IMR-90 (cell line): ENCODE measurements at regions not wholly inside any gene's neighbourhood (a gene's known extent, or its start where the extent isn't known, plus 50 kb on each side); places are given as distances from the start of the nearest gene placed in this dataset.

Experiments
- ATAC-seq: fragments of 200-7000 bp; cut with Tn5 transposase; 2 replicates; pipeline ENCODE4 v1.9.1; 2020; ENCODE audit warnings: low read depth, mild to moderate bottlenecking, moderate library complexity
- BruUV-seq: library from RNA; stranded (reverse); fragments of 400-500 nt; replicated peaks from 2 replicates; lab custom pipeline; 2021; lab: Mats Ljungman, UMichigan
- CTCF ChIA-PET: fragments of 300-600 bp; formaldehyde crosslinking; extraction: SDS; loops from one replicate; lab custom pipeline; 2021; ENCODE audit warnings: antibody characterized with exemption; lab: Yijun Ruan, JAX
- POLR2A ChIA-PET: fragments of 300-600 bp; sonication (Branson Sonifier 250); formaldehyde crosslinking; loops from one replicate; lab custom pipeline; 2022; ENCODE audit warnings: antibody characterized with exemption; ENCODE audit not compliant: unreplicated experiment; lab: Charles Lee
- DNase-seq: peaks from one replicate; pipeline ENCODE4 v3.0.0; 2013
- H2AFZ ChIP-seq: replicated peaks from 2 replicates; pipeline ENCODE3; 2013; ENCODE audit warnings: low read length, mild to moderate bottlenecking; ENCODE audit not compliant: poor library complexity
- H2AK5ac ChIP-seq: 2 replicates; pipeline ENCODE4 v1.6.1; 2013; ENCODE audit warnings: low read depth, low read length, inconsistent platforms
- H2AK9ac ChIP-seq: replicated peaks from 2 replicates; pipeline ENCODE3; 2013; ENCODE audit warnings: mild to moderate bottlenecking, low read depth, low read length, moderate library complexity; ENCODE audit not compliant: poor library complexity
- H2BK120ac ChIP-seq: 2 replicates; pipeline ENCODE4 v1.6.1; 2013; ENCODE audit warnings: low read depth, low read length, inconsistent platforms
- H2BK15ac ChIP-seq: 3 replicates; pipeline ENCODE4 v1.6.1; 2013; ENCODE audit warnings: low read depth, low read length, inconsistent platforms
- H2BK20ac ChIP-seq: 2 replicates; pipeline ENCODE4 v1.6.1; 2013; ENCODE audit warnings: low read depth, mild to moderate bottlenecking, inconsistent platforms, low read length, moderate library complexity
- H2BK5ac ChIP-seq: 2 replicates; pipeline ENCODE4 v1.6.1; 2013; ENCODE audit warnings: mild to moderate bottlenecking, low read depth, low read length, inconsistent platforms; ENCODE audit not compliant: poor library complexity, severe bottlenecking
- H3K14ac ChIP-seq: replicated peaks from 2 replicates; pipeline ENCODE4 v1.6.1; 2013; ENCODE audit warnings: low read depth, low read length, inconsistent platforms
- H3K18ac ChIP-seq: 2 replicates; pipeline ENCODE4 v1.6.1; 2013; ENCODE audit warnings: low read depth, low read length, control low read depth
- H3K23ac ChIP-seq: 2 replicates; pipeline ENCODE4 v1.6.1; 2013; ENCODE audit warnings: low read depth, low read length, inconsistent platforms
- H3K27ac ChIP-seq: 2 replicates; pipeline ENCODE4 v1.5.1; 2013; ENCODE audit warnings: mild to moderate bottlenecking, control low read depth, low read length; ENCODE audit not compliant: insufficient read depth
- H3K27me3 ChIP-seq: 2 replicates; pipeline ENCODE4 v1.6.1; 2013; ENCODE audit warnings: low read length; ENCODE audit not compliant: control insufficient read depth, insufficient read depth
- H3K36me3 ChIP-seq: 2 replicates; pipeline ENCODE4 v1.6.1; 2013; ENCODE audit warnings: low read length, mixed read lengths; ENCODE audit not compliant: control insufficient read depth, insufficient read depth
- H3K4ac ChIP-seq: 2 replicates; pipeline ENCODE4 v1.6.1; 2013; ENCODE audit warnings: low read depth, low read length, inconsistent platforms
- H3K4me1 ChIP-seq: 2 replicates; pipeline ENCODE4 v1.6.1; 2013; ENCODE audit warnings: low read length, mixed read lengths; ENCODE audit not compliant: control insufficient read depth, insufficient read depth
- H3K4me2 ChIP-seq: 2 replicates; pipeline ENCODE4 v1.6.1; 2013; ENCODE audit warnings: low read depth, mild to moderate bottlenecking, control low read depth, low read length, moderate library complexity
- H3K4me3 ChIP-seq: 2 replicates; pipeline ENCODE4 v1.5.1; 2013; ENCODE audit warnings: low read depth, mild to moderate bottlenecking, control low read depth, low read length, moderate library complexity; ENCODE audit not compliant: insufficient read depth
- H3K56ac ChIP-seq: 2 replicates; pipeline ENCODE4 v1.6.1; 2013; ENCODE audit warnings: low read length, inconsistent platforms; ENCODE audit not compliant: insufficient read depth; ENCODE audit errors: extremely low read depth
- H3K79me1 ChIP-seq, 2 experiments: 2 replicates each; pipeline ENCODE4 v1.6.1; 2013; ENCODE audit warnings: low read length in 2 of 2, inconsistent platforms in 1 of 2, low read depth in 1 of 2
- H3K9ac ChIP-seq: 2 replicates; pipeline ENCODE4 v1.6.1; 2013; ENCODE audit warnings: low read depth, low read length, control low read depth
- H3K9me1 ChIP-seq: 2 replicates; pipeline ENCODE4 v1.6.1; 2013; ENCODE audit warnings: low read length, inconsistent platforms; ENCODE audit not compliant: insufficient read depth
- H3K9me3 ChIP-seq: 2 replicates; pipeline ENCODE4 v1.6.1; 2013; ENCODE audit warnings: low read length; ENCODE audit not compliant: control insufficient read depth, insufficient read depth
- H4K20me1 ChIP-seq: 2 replicates; pipeline ENCODE4 v1.6.1; 2013; ENCODE audit warnings: low read length, inconsistent platforms; ENCODE audit not compliant: insufficient read depth
- H4K5ac ChIP-seq: 2 replicates; pipeline ENCODE4 v1.6.1; 2013; ENCODE audit warnings: mild to moderate bottlenecking, low read depth, low read length, control low read depth
- H4K8ac ChIP-seq, 2 experiments: 2 replicates each; pipeline ENCODE4 v1.6.1; 2013; ENCODE audit warnings: low read depth in 2 of 2, low read length in 2 of 2, control low read depth in 1 of 2, inconsistent platforms in 1 of 2
- H4K91ac ChIP-seq: 2 replicates; pipeline ENCODE4 v1.6.1; 2013; ENCODE audit warnings: low read depth, low read length, inconsistent platforms; ENCODE audit not compliant: insufficient read depth
- MAFK ChIP-seq: IDR thresholded peaks from 2 replicates; pipeline ENCODE4 v1.6.1; 2012; ENCODE audit warnings: low read depth, low read length, improper control_type of control experiment
- WGBS, 2 experiments: methylation state at CpG; one replicate each; pipeline versions ENCODE4 v1.1.5 to v1.1.7; 2013; ENCODE audit warnings: missing lambda C conversion rate in 2 of 2; ENCODE audit not compliant: insufficient read length in 1 of 2; ENCODE audit errors: extremely low coverage in 2 of 2; 5-methylcytosine and 5-hydroxymethylcytosine counted together
- dilution Hi-C: fragments of 300-500 bp; cut with HindIII; formaldehyde crosslinking; loops from one replicate; pipeline ENCODE4 v1.14.3; 2018; ENCODE audit warnings: low sequenced_read_pairs; ENCODE audit not compliant: unreplicated experiment
- in situ Hi-C: fragments of 300-500 bp; cut with MboI; formaldehyde crosslinking; loops from 3 replicates; pipeline ENCODE4 v1.14.3; 2019; ENCODE audit warnings: low sequenced_read_pairs, inconsistent platforms, mixed read lengths
- intact Hi-C: fragments of 100-400 bp; cut with micrococcal nuclease; formaldehyde crosslinking; loops from 2 replicates; pipeline ENCODE4 v1.10.0; 2022

- ATAC-seq, result no peak
- H3K4me2 ChIP-seq, result no peak overlapping the region
- peaks cover 7% of the 10 kb centered on the region for H3K9me3 ChIP-seq
- no peak overlapping the region for H3K27ac ChIP-seq
- no peak overlapping the region for H3K18ac ChIP-seq
- H3K27me3 ChIP-seq, result no peaks in the 10 kb centered on the region
- intact Hi-C loops, result no loop called here
- no peaks in the 10 kb centered on the region for H3K9me1 ChIP-seq
- BruUV-seq, result no TSS peak
- in situ Hi-C loops, result no loop called here
- H3K36me3 ChIP-seq, result no peaks in the 10 kb centered on the region
- H2AFZ ChIP-seq, result no peak overlapping the region
- no peak overlapping the region for H3K23ac ChIP-seq
- dilution Hi-C loops, result no loop called here
- H3K79me1 ChIP-seq, result no peaks in the 10 kb centered on the region
- H3K4me1 ChIP-seq, result no peaks in the 10 kb centered on the region
- no peak overlapping the region for H4K8ac ChIP-seq
- H2BK5ac ChIP-seq, result no peak overlapping the region
- no peak overlapping the region for H3K14ac ChIP-seq
- no peak overlapping the region for H2AK5ac ChIP-seq
- H4K20me1 ChIP-seq, result no peaks in the 10 kb centered on the region
- DNase-seq, result no peak
- no peak overlapping the region for H2BK15ac ChIP-seq
- H2BK20ac ChIP-seq, result no peak overlapping the region
- no peak overlapping the region for H4K91ac ChIP-seq
- H3K56ac ChIP-seq, result no peak overlapping the region
- H2BK120ac ChIP-seq, result no peak overlapping the region
- no peak for TF ChIP-seq MAFK
- no peak overlapping the region for H3K4ac ChIP-seq
- CTCF ChIA-PET, result no interaction called here
- H2AK9ac ChIP-seq, result no peak overlapping the region
- no peak overlapping the region for H4K5ac ChIP-seq
- H3K4me3 ChIP-seq, result no peak overlapping the region
- no peak overlapping the region for H3K9ac ChIP-seq
- POLR2A ChIA-PET, result no interaction called here
- WGBS, 2 experiments, result no CpG with 5 or more reads among the region's 3 CpGs
Observed at GRCh38 chr12:97659117-97659880, 196.7 kb downstream of the RMST start.
